HG03442 (cell line): ENCODE measurements at regions not wholly inside any gene's neighbourhood (a gene's known extent, or its start where the extent isn't known, plus 50 kb on each side); places are given as distances from the start of the nearest gene placed in this dataset.
"Not testable (repeated sequence)": the region's sequence is repeated elsewhere in the genome, so short reads cannot be mapped to it uniquely, and the experiment has no call there.

Experiments
- ATAC-seq: cut with Tn5 transposase; IDR thresholded peaks from one replicate; pipeline ENCODE4 v1.9.1; 2021; ENCODE audit warnings: mild to moderate bottlenecking, moderate library complexity; ENCODE audit not compliant: unreplicated experiment

- ATAC-seq = not testable (repeated sequence)
Observed at GRCh38 chr14:45634651-45635441, 381.8 kb upstream of the MIS18BP1 start.

GRCh38 chr14:45633220-45633984, 380.4 kb upstream of the MIS18BP1 start:
- ATAC-seq = no peak

DNA sequence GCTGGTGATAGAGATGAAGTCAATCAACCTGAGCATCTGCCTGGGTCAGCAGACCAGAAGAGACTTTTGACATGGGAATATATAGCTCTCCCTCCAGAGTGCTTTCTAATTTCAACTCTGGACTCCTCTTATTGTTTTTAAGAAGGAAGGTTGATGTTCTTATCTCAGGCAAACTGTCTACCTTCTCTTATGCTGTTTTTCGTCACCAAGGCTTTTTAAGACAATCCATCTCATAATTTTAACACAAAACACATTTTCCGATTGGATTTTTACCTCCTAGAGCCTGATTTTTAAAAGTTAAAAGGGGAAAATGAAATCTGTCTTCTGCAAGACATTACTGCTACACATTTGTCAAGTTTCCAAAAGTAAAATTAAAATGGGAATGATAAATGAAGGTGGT, 368.7 kb upstream of the MIS18BP1 start:
- no peak for ATAC-seq

GRCh38 chr14:45619831-45620230, 366.8 kb upstream of the MIS18BP1 start:
- no peak for ATAC-seq

GRCh38 chr14:45610318-45610717, 357.3 kb upstream of the MIS18BP1 start:
- ATAC-seq = no peak

DNA sequence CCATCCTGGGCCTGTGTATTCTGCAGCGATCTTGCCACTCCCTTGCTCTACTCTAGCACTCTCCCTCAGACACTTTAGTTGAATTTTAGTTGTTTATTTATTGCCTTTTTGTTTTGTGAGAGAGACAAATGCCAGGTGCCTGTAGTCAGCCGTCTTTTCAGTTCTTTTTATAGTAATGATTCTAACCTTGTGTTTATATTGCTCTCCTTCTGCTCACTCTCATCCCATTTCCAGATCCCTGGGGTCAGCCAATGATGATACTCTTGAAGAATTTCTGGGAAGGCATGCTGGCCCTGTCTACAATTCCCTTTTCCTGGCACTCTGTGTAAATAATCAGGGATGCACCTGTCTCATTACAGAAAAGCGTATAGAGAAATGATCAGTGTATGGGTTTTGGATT, 334.1 kb upstream of the MIS18BP1 start:
- ATAC-seq = no peak

DNA sequence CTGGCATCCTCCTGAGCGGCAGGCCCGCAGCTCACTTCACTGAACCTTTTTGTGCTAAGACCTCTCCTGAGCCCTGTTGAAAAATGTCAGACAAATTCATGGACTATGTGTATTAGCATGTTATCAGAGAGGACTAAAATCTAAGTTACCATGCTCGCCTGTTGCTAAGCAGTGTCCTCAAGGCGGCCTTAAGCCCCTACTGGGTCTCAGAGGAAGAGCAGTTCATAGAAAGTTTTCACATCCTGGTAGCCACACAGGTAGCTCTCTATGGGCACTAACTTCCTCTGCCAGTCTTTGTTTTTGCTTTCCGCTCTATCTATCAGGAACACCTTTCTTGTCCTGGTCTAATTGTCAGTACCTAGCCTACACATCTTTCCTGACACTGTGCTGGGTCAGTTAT, 306.6 kb upstream of the MIS18BP1 start:
- no peak for ATAC-seq

DNA sequence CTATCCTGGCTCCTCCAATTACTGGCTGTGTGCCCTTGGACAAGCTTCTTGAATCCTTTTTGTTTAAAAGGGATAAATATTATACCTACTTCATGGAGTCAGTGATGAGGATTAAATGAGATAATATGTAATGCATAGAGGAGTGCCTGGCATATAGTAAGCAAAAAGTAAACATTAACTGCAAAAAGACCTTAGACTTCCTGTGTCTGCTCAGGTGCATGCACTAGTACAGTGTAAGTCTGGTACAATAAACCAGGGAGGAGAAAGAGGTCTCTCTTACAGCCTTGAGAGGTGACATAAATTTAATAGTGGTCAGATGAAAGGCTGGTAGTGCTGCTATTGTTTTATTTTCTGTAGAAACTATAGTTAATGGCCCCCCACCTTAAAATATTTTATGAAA, 305.2 kb upstream of the MIS18BP1 start:
- no peak for ATAC-seq

DNA sequence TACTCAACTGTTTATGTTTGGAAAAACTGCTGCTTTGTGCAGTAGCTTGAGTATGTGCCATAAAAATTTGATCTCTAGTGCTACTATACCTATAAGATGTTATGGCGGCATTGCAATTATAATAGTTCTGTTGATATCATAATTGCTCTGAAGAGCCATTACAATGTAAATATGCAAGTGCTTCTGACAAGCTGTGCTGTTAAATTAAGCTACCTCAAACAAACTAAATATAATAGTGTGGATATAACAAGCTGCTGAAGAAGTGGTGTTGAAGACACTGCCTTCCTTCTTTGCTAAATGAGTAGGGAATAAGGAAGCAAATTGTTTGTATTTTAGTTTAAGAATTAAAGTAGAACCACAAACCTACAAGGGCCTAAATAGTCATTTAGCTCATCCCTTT, 301.0 kb upstream of the MIS18BP1 start:
- ATAC-seq = no peak

GRCh38 chr14:45551240-45551820, 298.3 kb upstream of the MIS18BP1 start:
- ATAC-seq = not testable (repeated sequence)

GRCh38 chr14:45531022-45531421, 278.0 kb upstream of the MIS18BP1 start:
- no peak for ATAC-seq

DNA sequence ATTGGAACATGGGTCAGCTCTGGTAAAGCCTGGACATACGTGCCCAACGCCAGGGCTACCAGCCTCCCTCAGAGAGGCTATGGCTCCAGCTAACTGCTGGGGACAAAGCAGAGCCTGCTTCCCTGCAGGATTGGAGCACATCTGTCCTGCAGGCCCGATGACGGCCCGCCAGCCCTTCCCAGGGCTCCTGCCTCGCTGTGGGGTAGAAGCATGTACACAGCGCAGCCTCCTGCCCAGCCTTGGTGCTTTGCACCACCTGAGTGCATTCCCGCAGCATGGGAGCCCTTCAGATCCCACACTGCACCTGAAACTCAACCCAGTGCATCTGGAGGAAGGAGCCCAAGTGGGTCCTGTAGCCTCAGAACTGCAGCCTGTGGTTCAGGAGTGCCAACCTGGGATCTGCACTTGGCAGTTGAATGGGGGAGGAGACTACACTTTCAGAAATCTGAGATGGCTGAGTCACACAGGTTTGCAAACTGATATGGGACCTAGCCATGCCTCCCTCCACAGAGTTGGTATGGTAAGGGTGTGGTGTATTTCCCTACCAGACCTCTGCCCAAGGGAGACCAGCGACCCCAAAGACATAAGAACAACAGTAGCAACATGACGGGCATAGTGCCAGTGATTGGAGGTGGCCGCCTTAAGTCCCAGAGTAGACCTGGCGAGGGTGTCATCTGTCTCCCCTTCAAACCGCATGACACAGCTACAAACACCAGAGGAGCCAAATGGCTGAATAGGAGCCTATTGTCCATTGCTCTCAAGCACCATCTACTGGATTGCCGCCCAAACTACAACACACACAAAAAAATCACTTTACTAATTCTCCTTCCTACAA, 273.9 kb upstream of the MIS18BP1 start:
- peak; percentile 98 for ATAC-seq

- no peak for ATAC-seq
Observed at GRCh38 chr14:45519766-45520165, 266.8 kb upstream of the MIS18BP1 start.

DNA sequence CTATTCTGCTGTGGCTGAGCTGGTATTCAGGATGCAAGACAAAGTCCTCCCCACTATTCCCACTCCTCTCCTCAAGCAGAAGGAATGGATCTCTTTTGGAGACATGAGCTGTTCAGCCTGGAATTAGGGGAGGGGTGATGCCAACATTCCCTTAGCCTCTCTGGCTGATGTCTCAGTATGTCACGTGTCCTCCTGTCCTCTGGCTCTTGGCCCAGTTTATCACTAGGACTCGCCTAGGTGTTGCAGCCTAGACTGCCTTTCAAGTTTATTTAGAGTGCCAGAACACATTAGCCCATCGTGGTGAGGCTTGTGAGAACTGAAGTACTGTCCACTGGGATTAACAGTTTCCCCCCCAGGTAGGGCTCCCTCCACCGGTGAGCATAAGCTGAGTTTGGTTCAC, 239.9 kb upstream of the MIS18BP1 start:
- ATAC-seq = no peak

DNA sequence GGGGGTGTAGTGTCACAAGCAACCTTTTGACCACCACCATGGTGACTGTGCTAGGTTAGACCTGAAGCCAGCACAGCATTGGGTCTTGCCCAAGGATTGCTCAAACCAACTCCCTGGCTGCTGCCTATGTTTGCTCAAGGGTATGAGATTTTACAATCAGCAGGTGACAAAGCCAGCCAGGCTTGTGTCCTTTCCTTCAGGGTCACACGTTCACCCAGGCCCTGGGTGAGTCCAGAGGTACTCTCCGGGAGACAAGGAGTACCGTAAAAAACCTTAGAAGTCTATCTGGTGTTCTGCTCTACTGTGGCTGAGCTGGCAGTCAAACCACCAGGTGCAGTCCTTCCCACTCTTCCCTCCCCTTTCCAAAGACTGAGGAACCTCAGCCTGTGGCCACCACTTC, 238.9 kb upstream of the MIS18BP1 start:
- no peak for ATAC-seq

- no peak for ATAC-seq
Observed at GRCh38 chr14:45486599-45486998, 233.6 kb upstream of the MIS18BP1 start.

DNA sequence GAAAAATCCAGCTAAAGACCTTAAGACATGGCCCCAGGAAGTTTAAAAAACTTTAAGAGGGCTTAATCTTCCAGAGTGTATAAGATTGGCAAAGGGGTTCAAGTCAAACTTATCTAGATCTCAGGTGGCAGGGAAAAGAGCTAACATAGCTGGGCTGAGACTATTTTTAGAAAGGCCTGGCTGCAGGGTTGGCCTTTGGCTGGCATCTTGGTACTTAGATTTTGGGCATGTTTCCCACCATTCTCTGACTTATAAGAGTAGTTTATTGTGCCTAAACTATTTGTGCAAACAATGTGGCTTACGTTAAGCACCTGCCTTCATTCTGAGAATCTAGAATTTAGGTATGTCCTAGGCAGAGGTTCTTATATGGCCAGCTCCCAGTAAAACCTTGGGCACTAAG, 214.0 kb upstream of the MIS18BP1 start:
- no peak for ATAC-seq

- ATAC-seq = no peak
Observed at GRCh38 chr14:45434221-45434620, 181.2 kb upstream of the MIS18BP1 start.

DNA sequence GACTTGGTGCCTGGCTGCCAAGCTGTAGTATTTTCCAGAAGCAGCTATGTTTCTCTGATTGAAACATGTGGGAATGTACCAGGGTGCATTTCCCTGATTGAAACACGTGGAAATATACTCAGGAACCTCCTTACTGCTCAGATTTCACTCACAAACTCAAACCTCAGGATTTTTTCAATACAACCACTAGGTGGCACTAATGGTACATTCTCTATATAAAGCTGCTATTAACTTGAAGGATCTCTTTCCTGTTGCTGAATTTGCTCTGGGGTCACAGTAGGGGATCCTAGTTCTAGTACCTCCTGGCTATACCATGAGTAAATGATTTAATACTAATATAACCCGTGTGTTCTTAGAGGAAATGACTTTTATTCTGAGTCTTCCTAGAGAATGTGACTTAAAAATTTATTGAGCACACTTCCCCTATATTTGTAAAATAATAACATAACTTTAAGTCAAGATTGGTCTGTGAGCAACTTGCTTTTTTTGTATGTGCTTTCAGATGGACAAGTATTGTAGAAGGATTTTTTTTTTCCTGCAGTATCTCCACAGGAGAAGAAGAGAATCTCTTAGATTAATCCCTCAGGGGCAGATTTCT, 173.8 kb upstream of the MIS18BP1 start:
- peak; percentile 91 for ATAC-seq

- no peak for ATAC-seq
Observed at GRCh38 chr14:45406942-45407341, 153.9 kb upstream of the MIS18BP1 start.
